NCI-H146 (cell line): ENCODE measurements at regions not wholly inside any gene's neighbourhood (a gene's known extent, or its start where the extent isn't known, plus 50 kb on each side); places are given as distances from the start of the nearest gene placed in this dataset.
A peak's percentile ranks its signal among the peaks of the same experiment; 100 is the strongest.

Source experiments
- DNase-seq: peaks from one replicate; lab custom pipeline; 2025; lab: John Stamatoyannopoulos, UW

GRCh38 chr22:27348634-27349033 is 452.9 kb downstream of the MN1 start:
- DNase-seq = no peak

- no peak for DNase-seq
Measured at GRCh38 chr22:27349456-27349855, 452.1 kb downstream of the MN1 start.

- no peak for DNase-seq
Measured at GRCh38 chr22:27350306-27350705, 451.2 kb downstream of the MN1 start.

GRCh38 chr22:27352426-27352825 is 449.1 kb downstream of the MN1 start:
- DNase-seq = no peak

GRCh38 chr22:27358096-27358870 is 443.3 kb downstream of the MN1 start:
- peak; percentile 89 for DNase-seq

- DNase-seq = no peak
Measured at GRCh38 chr22:27370269-27370668, 431.3 kb downstream of the MN1 start.

GRCh38 chr22:27370987-27371386 is 430.6 kb downstream of the MN1 start:
- DNase-seq = no peak

- no peak for DNase-seq
Measured at GRCh38 chr22:27372364-27372763, 429.2 kb downstream of the MN1 start.

- DNase-seq = peak; percentile 56
Measured at GRCh38 chr22:27372969-27373670, 428.4 kb downstream of the MN1 start.

- peak; percentile 3 for DNase-seq
Measured at GRCh38 chr22:27377501-27378295, 423.9 kb downstream of the MN1 start.

GRCh38 chr22:27378311-27378800 is 423.2 kb downstream of the MN1 start:
- DNase-seq = peak; percentile 28

GRCh38 chr22:27378995-27379394 is 422.6 kb downstream of the MN1 start:
- DNase-seq = no peak

GRCh38 chr22:27380855-27381254 is 420.7 kb downstream of the MN1 start:
- DNase-seq = no peak

GRCh38 chr22:27381552-27381951 is 420.0 kb downstream of the MN1 start:
- DNase-seq = no peak

GRCh38 chr22:27381960-27382742 is 419.4 kb downstream of the MN1 start:
- DNase-seq = no peak

- DNase-seq = no peak
Measured at GRCh38 chr22:27382947-27383346, 418.6 kb downstream of the MN1 start.

GRCh38 chr22:27383896-27384295 is 417.7 kb downstream of the MN1 start:
- DNase-seq = no peak

GRCh38 chr22:27385261-27385998 is 416.1 kb downstream of the MN1 start:
- DNase-seq = no peak

- peak; percentile 47 for DNase-seq
Measured at GRCh38 chr22:27386186-27386585, 415.4 kb downstream of the MN1 start.

- DNase-seq = no peak
Measured at GRCh38 chr22:27387561-27387960, 414.0 kb downstream of the MN1 start.

GRCh38 chr22:27388090-27388600 is 413.4 kb downstream of the MN1 start:
- no peak for DNase-seq
